GM18858 (cell line): ENCODE measurements at regions not wholly inside any gene's neighbourhood (a gene's known extent, or its start where the extent isn't known, plus 50 kb on each side); places are given as distances from the start of the nearest gene placed in this dataset.

Source experiments
- ATAC-seq: cut with Tn5 transposase; IDR thresholded peaks from one replicate; pipeline ENCODE4 v1.9.1; 2021; ENCODE audit not compliant: unreplicated experiment

DNA sequence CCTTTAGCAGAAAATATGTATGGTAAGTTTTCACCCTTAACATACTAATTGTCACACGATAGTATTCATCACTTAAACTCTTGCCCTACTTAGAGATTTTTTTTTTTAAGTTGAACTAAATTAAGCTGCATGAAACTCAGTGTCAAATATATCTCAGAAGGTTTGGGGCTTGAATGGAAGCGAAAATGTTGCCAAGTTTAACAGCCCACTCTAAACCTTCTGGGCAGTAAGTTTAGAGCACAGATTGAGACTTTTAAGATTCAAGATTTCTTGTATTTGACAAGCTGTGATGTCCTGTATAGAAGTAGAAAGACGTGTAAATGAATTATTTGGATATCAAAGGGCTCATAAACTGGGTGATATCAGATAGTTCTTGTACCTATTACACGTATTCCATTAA is 287.3 kb upstream of the FLRT2 start:
- no peak for ATAC-seq

- ATAC-seq = no peak
Measured at GRCh38 chr14:85243321-85243720, 286.6 kb upstream of the FLRT2 start.

- ATAC-seq = no peak
Measured at GRCh38 chr14:85247071-85247470, 282.9 kb upstream of the FLRT2 start.

DNA sequence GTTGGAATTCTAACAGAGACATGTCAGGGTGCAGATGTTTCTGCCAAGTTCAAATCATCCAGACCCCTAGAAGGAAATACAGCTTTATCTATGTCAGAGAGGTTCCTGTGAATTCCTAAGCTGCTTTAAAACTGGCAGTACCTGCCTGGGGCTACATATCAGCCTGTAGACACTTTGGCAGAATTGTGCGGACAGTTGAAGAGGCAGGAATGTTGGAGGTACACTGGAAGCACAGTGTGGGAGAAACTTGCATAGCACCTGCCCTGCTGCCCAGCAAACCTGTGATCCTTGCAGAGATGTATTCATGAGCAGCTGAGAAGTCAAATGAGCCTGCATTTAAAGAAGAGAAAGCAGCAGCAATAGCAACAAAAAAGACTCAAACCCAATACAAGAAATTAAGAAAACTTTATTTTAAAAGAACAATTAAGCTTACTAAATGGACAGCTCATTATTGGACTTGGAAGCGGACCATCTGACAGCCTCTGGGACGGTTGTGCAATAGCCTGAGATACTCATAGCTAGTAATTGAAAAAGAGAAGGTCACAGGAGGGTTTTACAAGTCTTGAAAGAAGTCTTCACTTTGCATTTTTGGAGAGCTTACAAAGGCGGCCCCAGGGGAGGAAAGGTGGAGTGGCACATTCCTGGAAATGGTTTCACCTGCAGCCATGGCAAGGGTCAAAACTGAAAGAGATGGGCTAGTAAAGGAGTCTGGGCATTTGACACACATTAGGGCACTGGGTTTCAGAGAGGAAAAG is 280.9 kb upstream of the FLRT2 start:
- no peak for ATAC-seq

- ATAC-seq = no peak
Measured at GRCh38 chr14:85250414-85251189, 279.3 kb upstream of the FLRT2 start.

- ATAC-seq = no peak
Measured at GRCh38 chr14:85252011-85252410, 277.9 kb upstream of the FLRT2 start.

DNA sequence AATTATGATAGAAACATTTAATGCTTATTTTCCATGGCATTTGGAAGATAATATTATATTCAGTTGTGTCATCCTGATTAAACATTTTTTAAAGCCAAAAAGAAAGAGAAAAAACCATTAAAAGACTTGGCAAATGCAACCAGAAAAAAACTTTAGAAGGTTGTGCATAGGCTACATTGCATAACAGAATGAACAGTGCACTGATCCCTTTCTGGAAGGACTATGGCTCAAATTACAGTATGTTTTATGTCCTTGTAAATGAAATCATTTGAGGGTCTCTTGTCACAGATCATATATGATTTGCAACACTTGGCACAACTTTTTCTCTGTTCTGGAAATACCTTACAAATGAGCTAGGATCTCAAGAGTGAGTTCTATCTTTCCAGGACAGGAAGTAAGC is 275.2 kb upstream of the FLRT2 start:
- no peak for ATAC-seq

DNA sequence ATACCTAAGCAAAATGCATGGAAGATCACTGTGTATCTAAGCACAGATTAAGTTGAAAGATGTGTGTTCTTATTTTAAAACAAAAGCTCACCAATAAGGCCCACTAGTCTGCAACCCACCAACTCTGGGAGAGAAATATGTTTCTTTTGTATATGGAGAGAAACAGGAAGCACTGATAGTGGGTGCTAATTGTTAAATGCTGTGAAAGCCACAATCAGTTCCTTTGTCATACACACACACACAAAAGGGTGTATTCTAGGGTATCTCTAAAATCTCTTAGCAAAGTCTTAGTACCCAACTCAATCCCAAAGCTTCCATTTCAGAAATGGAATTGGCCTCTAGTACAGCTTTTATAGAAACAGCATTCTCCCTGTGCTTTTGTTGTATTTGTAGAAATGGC is 272.7 kb upstream of the FLRT2 start:
- ATAC-seq = no peak

DNA sequence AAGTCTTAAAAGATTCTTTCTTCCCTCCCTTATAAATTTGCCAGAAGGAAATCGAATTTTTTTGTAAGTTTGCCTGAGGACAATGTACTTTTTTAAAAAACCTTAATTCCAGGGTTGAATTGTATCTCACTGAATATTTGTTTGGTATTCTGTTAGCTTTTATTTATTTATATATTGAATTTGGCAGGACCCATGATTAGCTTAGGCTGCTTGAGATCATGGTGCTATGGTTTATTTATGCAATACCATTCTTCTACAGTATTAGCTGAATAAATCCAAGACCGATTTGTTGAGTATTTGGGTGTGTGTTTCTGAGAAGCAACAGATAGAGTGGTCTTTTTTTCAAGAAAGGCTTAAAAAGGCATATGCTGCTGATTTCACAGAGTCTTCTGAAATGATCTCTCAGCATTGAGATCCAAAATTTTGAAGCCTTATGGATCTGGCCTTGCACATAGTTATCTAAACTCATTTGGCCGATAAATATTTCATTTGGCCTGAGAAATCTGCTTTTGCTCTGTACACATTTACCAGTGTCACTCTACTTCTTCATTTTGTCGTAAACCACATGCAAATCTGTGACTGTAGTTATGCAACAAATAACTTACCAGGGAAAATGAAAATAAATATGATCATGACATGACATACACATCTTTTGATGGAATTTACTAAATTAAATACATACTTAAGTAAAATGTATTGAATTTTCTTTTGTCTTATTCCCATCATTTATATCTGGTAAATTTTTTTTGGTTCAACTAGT is 265.8 kb upstream of the FLRT2 start:
- no peak for ATAC-seq

GRCh38 chr14:85273099-85273677 is 256.8 kb upstream of the FLRT2 start:
- no peak for ATAC-seq

- ATAC-seq = no peak
Measured at GRCh38 chr14:85273952-85274351, 256.0 kb upstream of the FLRT2 start.

GRCh38 chr14:85276161-85276978 is 253.6 kb upstream of the FLRT2 start:
- no peak for ATAC-seq

DNA sequence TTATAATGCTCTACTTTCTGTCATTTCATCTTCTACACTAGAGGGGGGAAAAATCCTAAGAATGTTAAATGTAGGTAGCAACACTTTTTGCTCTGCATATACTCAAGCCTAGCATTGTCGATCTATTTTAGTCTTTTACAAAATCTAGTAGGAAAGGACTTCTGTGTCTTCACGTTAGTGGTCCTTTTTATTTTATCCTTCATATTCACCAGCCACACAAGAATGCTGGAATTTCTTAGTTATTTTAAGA is 253.0 kb upstream of the FLRT2 start:
- ATAC-seq = no peak

- no peak for ATAC-seq
Measured at GRCh38 chr14:85279407-85279806, 250.5 kb upstream of the FLRT2 start.

GRCh38 chr14:85280074-85280473 is 249.9 kb upstream of the FLRT2 start:
- ATAC-seq = no peak

DNA sequence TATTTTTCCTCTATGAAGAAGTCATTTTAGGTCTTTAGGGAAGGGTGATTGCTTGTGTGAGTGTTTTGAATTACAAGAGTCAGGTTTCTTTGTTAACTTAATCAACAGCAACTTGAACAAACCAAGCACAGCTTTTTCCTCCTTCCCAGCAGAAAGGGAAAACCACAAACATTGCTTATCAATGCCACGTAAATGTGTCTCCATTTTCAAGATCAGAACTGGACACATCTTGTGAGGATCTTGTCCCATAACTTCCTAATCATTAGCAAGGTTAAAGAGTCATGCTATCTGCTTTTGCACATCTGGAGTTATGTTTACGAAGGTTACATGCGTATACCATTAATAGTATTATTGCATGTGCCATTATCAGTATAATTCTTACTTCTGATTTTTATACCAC is 248.0 kb upstream of the FLRT2 start:
- ATAC-seq = no peak

DNA sequence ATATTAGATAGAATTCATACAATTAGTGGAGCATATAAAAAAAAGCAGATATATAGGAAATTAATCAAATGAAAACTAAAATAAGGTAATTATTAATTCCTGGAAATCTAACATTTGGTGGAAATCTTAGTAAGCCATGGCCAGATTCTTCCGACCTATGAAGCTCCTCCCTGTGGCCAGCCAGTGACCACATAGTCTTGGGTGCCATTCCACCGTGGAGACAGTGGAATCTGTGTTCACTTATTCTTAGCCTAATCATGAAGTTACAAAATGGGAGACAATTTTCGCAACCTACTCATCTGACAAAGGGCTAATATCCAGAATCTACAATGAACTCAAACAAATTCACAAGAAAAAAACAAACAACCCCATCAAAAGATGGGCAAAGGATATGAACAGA is 241.9 kb upstream of the FLRT2 start:
- ATAC-seq = no peak

DNA sequence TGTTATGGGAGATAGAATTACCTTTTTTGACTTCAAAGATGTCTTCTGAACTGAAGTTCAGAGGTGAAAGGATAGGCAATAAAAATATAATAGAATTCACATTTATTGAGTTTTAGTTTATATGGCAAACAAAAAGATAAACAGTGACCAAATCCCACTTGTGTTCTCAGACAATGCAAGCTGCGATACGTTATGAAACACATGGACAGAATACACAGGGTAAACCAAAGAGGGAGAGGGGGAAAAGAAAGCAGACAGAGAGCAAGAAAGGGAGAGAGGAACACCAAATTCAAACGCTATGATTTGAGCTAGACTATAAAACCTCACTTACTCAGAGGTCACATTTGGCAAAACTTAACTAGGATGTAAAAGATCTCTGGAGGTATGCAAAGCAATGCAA is 238.2 kb upstream of the FLRT2 start:
- ATAC-seq = no peak

DNA sequence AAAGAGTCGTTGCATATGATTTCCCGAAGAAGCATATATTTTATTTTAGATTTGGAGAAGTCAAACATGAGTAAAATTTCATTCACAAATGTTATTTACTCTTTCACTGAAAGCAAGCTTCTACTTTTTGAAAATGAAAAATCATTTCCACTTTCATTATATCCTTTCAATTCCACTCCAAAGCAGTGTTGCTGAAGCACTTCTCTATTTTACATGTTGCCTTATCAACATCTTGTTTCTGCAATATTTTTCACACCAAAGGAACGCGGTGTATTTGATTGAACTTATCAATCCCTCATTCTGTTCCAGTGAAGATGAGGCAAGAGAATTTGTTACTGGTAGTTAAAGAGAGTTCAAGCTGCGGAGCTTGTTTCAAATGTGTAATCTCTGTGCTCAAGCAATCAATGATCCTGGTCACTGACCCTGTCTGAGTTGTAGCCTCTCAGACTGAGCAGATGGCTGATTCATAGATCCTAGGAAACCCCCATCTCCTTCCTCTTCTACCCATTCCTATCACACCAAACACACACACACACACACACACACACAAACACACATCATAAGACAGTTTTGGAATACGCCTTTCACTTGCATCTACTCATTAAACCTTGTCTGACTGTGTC is 236.2 kb upstream of the FLRT2 start:
- ATAC-seq = no peak

DNA sequence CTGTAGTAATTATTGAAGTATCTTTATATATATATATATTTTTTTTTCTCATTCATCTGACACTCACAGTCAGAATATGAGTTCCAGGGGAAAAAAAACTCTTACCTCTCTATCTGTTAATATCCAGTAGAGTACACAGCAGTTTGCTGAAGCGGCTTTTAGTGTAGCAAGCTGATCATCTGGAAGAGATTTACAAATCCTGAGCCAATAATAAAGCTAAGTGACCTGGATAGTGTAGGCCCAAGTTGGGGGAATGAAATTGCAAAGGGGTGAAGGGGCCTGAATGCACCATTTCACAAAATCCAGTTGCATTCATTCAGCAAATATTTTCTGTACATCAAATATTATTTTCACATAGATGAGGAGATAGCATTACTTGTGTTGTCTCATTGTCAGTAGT is 234.6 kb upstream of the FLRT2 start:
- ATAC-seq = no peak
